Neural progenitor cell (in vitro differentiated cells): ENCODE measurements at regions not wholly inside any gene's neighbourhood (a gene's known extent, or its start where the extent isn't known, plus 50 kb on each side); places are given as distances from the start of the nearest gene placed in this dataset.

Experiments used
- EZH2 ChIP-seq: fragments of 200-600 bp; sonication (generic); IDR thresholded peaks from 2 replicates; pipeline ENCODE4 v1.6.1; 2017; ENCODE audit warnings: antibody characterized with exemption, mild to moderate bottlenecking, moderate library complexity
- EZH2phosphoT487 ChIP-seq: fragments of 200-600 bp; sonication (generic); IDR thresholded peaks from 2 replicates; pipeline ENCODE4 v1.6.1; 2017; ENCODE audit warnings: antibody characterized with exemption
- TF ChIP-seq, protein P1 (sequence below): fragments of 200-600 bp; sonication (generic); IDR thresholded peaks from 2 replicates; pipeline ENCODE4 v1.5.1; 2017; ENCODE audit warnings: antibody characterized with exemption, mild to moderate bottlenecking

DNA sequence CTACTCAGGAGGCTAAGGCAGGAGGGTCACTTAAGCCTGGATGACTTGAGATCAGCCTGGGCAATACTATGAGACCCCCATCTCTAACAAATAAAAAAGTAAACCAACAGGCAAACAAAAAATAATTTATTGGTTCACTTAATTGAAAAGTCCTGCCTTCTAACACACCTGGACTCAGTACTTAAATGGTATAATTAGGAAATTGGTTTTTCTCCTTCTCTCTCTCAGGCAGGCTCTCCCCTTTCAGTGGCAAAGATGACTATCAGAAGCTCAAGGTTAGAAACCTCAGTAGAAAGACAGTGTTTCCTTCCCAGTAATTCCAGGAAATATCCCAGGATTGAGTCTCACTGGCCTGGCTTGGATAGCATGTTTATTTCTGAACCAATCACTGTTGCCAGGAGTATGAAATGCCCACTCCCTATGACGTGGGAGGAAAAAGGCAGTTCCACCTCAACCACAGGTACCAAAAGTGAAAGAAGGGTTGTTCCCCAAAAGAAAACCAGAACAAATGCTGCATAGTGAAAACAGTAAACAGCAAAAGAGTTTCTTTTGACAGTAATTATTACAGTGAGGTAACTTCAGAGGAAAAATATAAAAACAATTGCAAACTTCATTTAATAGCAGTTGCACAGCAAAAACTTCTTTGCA, 56.3 kb upstream of the SOX6 start:
- TF ChIP-seq, protein P1, sequence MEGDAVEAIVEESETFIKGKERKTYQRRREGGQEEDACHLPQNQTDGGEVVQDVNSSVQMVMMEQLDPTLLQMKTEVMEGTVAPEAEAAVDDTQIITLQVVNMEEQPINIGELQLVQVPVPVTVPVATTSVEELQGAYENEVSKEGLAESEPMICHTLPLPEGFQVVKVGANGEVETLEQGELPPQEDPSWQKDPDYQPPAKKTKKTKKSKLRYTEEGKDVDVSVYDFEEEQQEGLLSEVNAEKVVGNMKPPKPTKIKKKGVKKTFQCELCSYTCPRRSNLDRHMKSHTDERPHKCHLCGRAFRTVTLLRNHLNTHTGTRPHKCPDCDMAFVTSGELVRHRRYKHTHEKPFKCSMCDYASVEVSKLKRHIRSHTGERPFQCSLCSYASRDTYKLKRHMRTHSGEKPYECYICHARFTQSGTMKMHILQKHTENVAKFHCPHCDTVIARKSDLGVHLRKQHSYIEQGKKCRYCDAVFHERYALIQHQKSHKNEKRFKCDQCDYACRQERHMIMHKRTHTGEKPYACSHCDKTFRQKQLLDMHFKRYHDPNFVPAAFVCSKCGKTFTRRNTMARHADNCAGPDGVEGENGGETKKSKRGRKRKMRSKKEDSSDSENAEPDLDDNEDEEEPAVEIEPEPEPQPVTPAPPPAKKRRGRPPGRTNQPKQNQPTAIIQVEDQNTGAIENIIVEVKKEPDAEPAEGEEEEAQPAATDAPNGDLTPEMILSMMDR = no peak
- TF ChIP-seq EZH2phosphoT487 (no peak), EZH2 (no peak)
